ENCODE measurements at regions not wholly inside any gene's neighbourhood (a gene's known extent, or its start where the extent isn't known, plus 50 kb on each side); places are given as distances from the start of the nearest gene placed in this dataset.

- TF ChIP-seq ZBTB1 (tag by site-specific recombination; IDR thresholded peaks at IDR 0.05): no peak
- TF ChIP-seq REST (tag by site-specific recombination; IDR thresholded peaks at IDR 0.05): no peak
- TF ChIP-seq CTCF (tag by site-specific recombination; IDR thresholded peaks at IDR 0.05): no peak
- TF ChIP-seq ZBTB7A (tag by site-specific recombination; IDR thresholded peaks at IDR 0.05; ENCODE audit: low read depth): no peak
- TF ChIP-seq ZSCAN5A (tag by site-specific recombination; IDR thresholded peaks at IDR 0.05): no peak
- TF ChIP-seq MEIS1 (CRISPR knock-in tag; IDR thresholded peaks at IDR 0.05; ENCODE audit: borderline replicate concordance): no peak
- no peak for TF ChIP-seq ZIC2 (tag by site-specific recombination; IDR thresholded peaks at IDR 0.05)
Measured at GRCh38 chr3:181454451-181455027, 257.2 kb upstream of the SOX2 start.

Measured in HEK293 (cell line).